ENCODE measurements at regions not wholly inside any gene's neighbourhood (a gene's known extent, or its start where the extent isn't known, plus 50 kb on each side); places are given as distances from the start of the nearest gene placed in this dataset.

GRCh38 chr2:16429002-16429401, 236.6 kb downstream of the CYRIA start:
- POLR2A ChIA-PET: no interaction called here

More at GRCh38 chr2:16429002-16429401, 236.6 kb downstream of the CYRIA start:
- no peaks in the 10 kb centered on the region for H4K20me1 ChIP-seq (ENCODE audit: insufficient read depth)
- CTCF ChIA-PET: no interaction called here
- no peak for DNase-seq
- no peaks in the 10 kb centered on the region for H3K27me3 ChIP-seq (ENCODE audit: insufficient read depth)
- H3K4me2 ChIP-seq: no peak overlapping the region
- H3K9me2 ChIP-seq: no peaks in the 10 kb centered on the region
- H3F3A ChIP-seq (replicated peaks; ENCODE audit: insufficient read depth): no peaks in the 10 kb centered on the region
- H3K27ac ChIP-seq (ENCODE audit: low read depth in 2 of 2, low read length in 1 of 2): no peak overlapping the region
- 53% methylated on average over 2 of the region's 2 CpGs for WGBS (ENCODE audit: low lambda C conversion rate)
- no peak overlapping the region for H3K9ac ChIP-seq
- H2AFZ ChIP-seq (ENCODE audit: low read depth): no peak overlapping the region
- TF ChIP-seq JUND (IDR thresholded peaks at IDR 0.05) (no peak), ELF1 (IDR thresholded peaks at IDR 0.05) (no peak), RXRA (IDR thresholded peaks at IDR 0.05; ENCODE audit: borderline replicate concordance, low read depth) (no peak), SIN3A (IDR thresholded peaks at IDR 0.05; ENCODE audit: borderline replicate concordance, low read depth, low read length) (no peak), FOSL2 (IDR thresholded peaks at IDR 0.05; ENCODE audit: borderline replicate concordance, low read depth) (no peak), POLR2AphosphoS5 (IDR thresholded peaks at IDR 0.05; ENCODE audit: low read depth, low read length) (no peak), GABPA (IDR thresholded peaks at IDR 0.05; ENCODE audit: low read depth) (no peak), NRF1 (IDR thresholded peaks at IDR 0.05; ENCODE audit: low read depth, low read length) (no peak), MXI1 (IDR thresholded peaks at IDR 0.05; ENCODE audit: low read depth, low read length) (no peak), PBX3 (IDR thresholded peaks at IDR 0.05) (no peak), CHD2 (IDR thresholded peaks at IDR 0.05; ENCODE audit: low read length, partially characterized antibody) (no peak), TEAD4 (IDR thresholded peaks at IDR 0.05; ENCODE audit: borderline replicate concordance, insufficient read depth) (no peak), SMC3 (IDR thresholded peaks at IDR 0.05; ENCODE audit: low read depth, low read length) (no peak), ZBTB33 (IDR thresholded peaks at IDR 0.05; ENCODE audit: borderline replicate concordance, low read depth) (no peak), NFIC (IDR thresholded peaks at IDR 0.05; ENCODE audit: borderline replicate concordance) (no peak), FOXM1 (IDR thresholded peaks at IDR 0.05; ENCODE audit: low read depth) (no peak)
- TF ChIP-seq, protein P1, sequence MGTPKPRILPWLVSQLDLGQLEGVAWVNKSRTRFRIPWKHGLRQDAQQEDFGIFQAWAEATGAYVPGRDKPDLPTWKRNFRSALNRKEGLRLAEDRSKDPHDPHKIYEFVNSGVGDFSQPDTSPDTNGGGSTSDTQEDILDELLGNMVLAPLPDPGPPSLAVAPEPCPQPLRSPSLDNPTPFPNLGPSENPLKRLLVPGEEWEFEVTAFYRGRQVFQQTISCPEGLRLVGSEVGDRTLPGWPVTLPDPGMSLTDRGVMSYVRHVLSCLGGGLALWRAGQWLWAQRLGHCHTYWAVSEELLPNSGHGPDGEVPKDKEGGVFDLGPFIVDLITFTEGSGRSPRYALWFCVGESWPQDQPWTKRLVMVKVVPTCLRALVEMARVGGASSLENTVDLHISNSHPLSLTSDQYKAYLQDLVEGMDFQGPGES (IDR thresholded peaks at IDR 0.05; ENCODE audit: low read depth, low read length): no peak
- TF ChIP-seq, protein P2, sequence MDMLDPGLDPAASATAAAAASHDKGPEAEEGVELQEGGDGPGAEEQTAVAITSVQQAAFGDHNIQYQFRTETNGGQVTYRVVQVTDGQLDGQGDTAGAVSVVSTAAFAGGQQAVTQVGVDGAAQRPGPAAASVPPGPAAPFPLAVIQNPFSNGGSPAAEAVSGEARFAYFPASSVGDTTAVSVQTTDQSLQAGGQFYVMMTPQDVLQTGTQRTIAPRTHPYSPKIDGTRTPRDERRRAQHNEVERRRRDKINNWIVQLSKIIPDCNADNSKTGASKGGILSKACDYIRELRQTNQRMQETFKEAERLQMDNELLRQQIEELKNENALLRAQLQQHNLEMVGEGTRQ (IDR thresholded peaks at IDR 0.05; ENCODE audit: borderline replicate concordance, low read depth, low read length): no peak
- H3K36me3 ChIP-seq (replicated peaks in 1 of 2; ENCODE audit: control insufficient read depth in 1 of 2, insufficient read depth in 2 of 2, low read length in 1 of 2): no peaks in the 10 kb centered on the region
- peaks cover 5% of the 10 kb centered on the region; the same call in 1 of the 2 replicates for H3K9me3 ChIP-seq
- peaks cover 0 to 5% of the 10 kb centered on the region in 2 experiments; a peak in 1 of 4 replicates for H3K4me1 ChIP-seq (ENCODE audit: control insufficient read depth in 1 of 2, insufficient read depth in 2 of 2, low read depth in 1 of 2, low read length in 1 of 2)
- H3K4me3 ChIP-seq (ENCODE audit: low read depth in 2 of 2, low read length in 1 of 2): no peak overlapping the region
- H3K79me2 ChIP-seq (ENCODE audit: insufficient read depth): no peaks in the 10 kb centered on the region
